Astrocyte (in vitro differentiated cells and primary cell): ENCODE measurements at regions not wholly inside any gene's neighbourhood (a gene's known extent, or its start where the extent isn't known, plus 50 kb on each side); places are given as distances from the start of the nearest gene placed in this dataset.

Source experiments
- EZH2 ChIP-seq: IDR thresholded peaks from 2 replicates; pipeline ENCODE4 v1.6.1; 2012; ENCODE audit warnings: mild to moderate bottlenecking, low read length, inconsistent platforms; ENCODE audit not compliant: insufficient read depth
- TF ChIP-seq, protein P1 (sequence below): IDR thresholded peaks from 2 replicates; pipeline ENCODE4 v1.5.1; 2011; ENCODE audit warnings: low read depth, mild to moderate bottlenecking, inconsistent platforms, low read length, moderate library complexity; ENCODE audit not compliant: insufficient read depth

DNA sequence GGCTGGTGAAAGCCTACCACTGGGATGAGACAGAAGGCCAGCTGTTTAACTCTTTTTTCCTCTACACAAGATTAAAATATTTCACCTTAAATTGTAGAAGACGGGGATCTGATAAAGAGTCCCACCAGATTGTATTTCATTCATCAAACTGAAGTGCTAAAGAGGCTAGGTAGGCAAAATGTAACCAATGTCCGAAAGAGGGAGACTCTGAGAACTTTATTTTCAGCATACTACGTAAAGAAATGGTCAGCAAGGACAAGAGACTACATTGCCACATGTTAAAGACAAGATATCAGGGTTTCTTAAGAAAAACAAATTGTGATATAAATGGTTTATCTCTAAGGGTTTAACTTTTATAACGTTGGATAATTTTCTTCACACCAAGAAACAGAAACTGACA is 71.6 kb upstream of the INPP4B start:
- TF ChIP-seq, protein P1, sequence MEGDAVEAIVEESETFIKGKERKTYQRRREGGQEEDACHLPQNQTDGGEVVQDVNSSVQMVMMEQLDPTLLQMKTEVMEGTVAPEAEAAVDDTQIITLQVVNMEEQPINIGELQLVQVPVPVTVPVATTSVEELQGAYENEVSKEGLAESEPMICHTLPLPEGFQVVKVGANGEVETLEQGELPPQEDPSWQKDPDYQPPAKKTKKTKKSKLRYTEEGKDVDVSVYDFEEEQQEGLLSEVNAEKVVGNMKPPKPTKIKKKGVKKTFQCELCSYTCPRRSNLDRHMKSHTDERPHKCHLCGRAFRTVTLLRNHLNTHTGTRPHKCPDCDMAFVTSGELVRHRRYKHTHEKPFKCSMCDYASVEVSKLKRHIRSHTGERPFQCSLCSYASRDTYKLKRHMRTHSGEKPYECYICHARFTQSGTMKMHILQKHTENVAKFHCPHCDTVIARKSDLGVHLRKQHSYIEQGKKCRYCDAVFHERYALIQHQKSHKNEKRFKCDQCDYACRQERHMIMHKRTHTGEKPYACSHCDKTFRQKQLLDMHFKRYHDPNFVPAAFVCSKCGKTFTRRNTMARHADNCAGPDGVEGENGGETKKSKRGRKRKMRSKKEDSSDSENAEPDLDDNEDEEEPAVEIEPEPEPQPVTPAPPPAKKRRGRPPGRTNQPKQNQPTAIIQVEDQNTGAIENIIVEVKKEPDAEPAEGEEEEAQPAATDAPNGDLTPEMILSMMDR = no peak
- TF ChIP-seq EZH2 = no peak
